HepG2 (cell line): ENCODE measurements at regions not wholly inside any gene's neighbourhood (a gene's known extent, or its start where the extent isn't known, plus 50 kb on each side); places are given as distances from the start of the nearest gene placed in this dataset.

Experiments used
- ATAC-seq: fragments of 200-7000 bp; cut with Tn5 transposase; 3 replicates; pipeline ENCODE4 v1.9.1; 2020; ENCODE audit warnings: mild to moderate bottlenecking, moderate library complexity
- BruUV-seq: library from RNA; stranded (reverse); fragments of 400-500 nt; replicated peaks from 2 replicates; lab custom pipeline; 2021; lab: Mats Ljungman, UMichigan
- CTCF ChIA-PET: fragments of 300-600 bp; formaldehyde crosslinking; extraction: SDS; loops from one replicate; lab custom pipeline; 2021; ENCODE audit warnings: low total read pairs, inconsistent platforms, low intra/inter-chr PET ratio; lab: Yijun Ruan, JAX
- POLR2A ChIA-PET: fragments of 350-600 bp; sonication (Branson Sonifier 250); formaldehyde crosslinking; loops from one replicate; lab custom pipeline; 2020; ENCODE audit warnings: antibody characterized with exemption, inconsistent platforms; lab: Yijun Ruan, JAX
- DNase-seq: peaks from one replicate; pipeline ENCODE4 v3.0.0-alpha.2; 2015; ENCODE audit warnings: low spot score
- FAIRE-seq: peaks from 3 replicates; lab custom pipeline; 2011; peaks lifted over from hg19 to GRCh38; lab: Jason Lieb, UNC
- H2AFZ ChIP-seq: one replicate; pipeline ENCODE4 v1.6.1; 2011; ENCODE audit warnings: low read length, inconsistent platforms
- H3K27ac ChIP-seq: fragments of 300-600 bp; 3 replicates; pipeline ENCODE4 v1.8.0; 2011; ENCODE audit warnings: mixed run types, mild to moderate bottlenecking, mixed read lengths, low read length, inconsistent platforms; ENCODE audit not compliant: insufficient read depth; ENCODE audit errors: extremely low read length
- H3K27me3 ChIP-seq, 2 experiments: fragments of 200-600 bp in 1 of 2; 2 replicates in 1 of 2; 3 replicates in 1 of 2; pipeline versions ENCODE4 v1.6.0 to v1.8.0; 2011; ENCODE audit warnings: low read length in 2 of 2, mild to moderate bottlenecking in 2 of 2, moderate library complexity in 2 of 2, inconsistent platforms in 1 of 2; ENCODE audit not compliant: insufficient read depth in 2 of 2, control insufficient read depth in 1 of 2
- H3K36me3 ChIP-seq, 2 experiments: fragments of 200-600 bp in 1 of 2; replicated peaks in 1 of 2; 2 replicates in 1 of 2; 3 replicates in 1 of 2; pipeline versions ENCODE4 v1.5.1 to v1.8.0; 2011; ENCODE audit warnings: low read length in 2 of 2, inconsistent platforms in 1 of 2; ENCODE audit not compliant: insufficient read depth in 2 of 2, control insufficient read depth in 1 of 2
- H3K4me1 ChIP-seq: 2 replicates; pipeline ENCODE4 v1.5.1; 2012; ENCODE audit warnings: low read length, inconsistent platforms; ENCODE audit not compliant: insufficient read depth
- H3K4me2 ChIP-seq: 2 replicates; pipeline ENCODE4 v1.6.0; 2011; ENCODE audit warnings: low read depth, low read length, inconsistent platforms
- H3K4me3 ChIP-seq, 3 experiments: fragments of 200-600 bp in 1 of 3; sonication (generic), shearing (Covaris generic) in 1 of 3; replicated peaks in 1 of 3; 2 replicates each; pipeline ENCODE4 v1.5.1; 2011 to 2016; ENCODE audit warnings: low read length in 3 of 3, inconsistent platforms in 2 of 3, low read depth in 2 of 3, mild to moderate bottlenecking in 2 of 3, control low read depth in 1 of 3, mixed read lengths in 1 of 3; ENCODE audit not compliant: insufficient read depth in 1 of 3
- H3K79me2 ChIP-seq: one replicate; pipeline ENCODE4 v1.6.1; 2011; ENCODE audit warnings: low read length, inconsistent platforms; ENCODE audit not compliant: insufficient read depth
- H3K9ac ChIP-seq: 2 replicates; pipeline ENCODE4 v1.6.0; 2011; ENCODE audit warnings: mild to moderate bottlenecking, low read depth, low read length, inconsistent platforms; ENCODE audit not compliant: insufficient read depth
- H3K9me3 ChIP-seq: 2 replicates; pipeline ENCODE4 v1.5.1; 2012; ENCODE audit warnings: mild to moderate bottlenecking, low read length
- H4K20me1 ChIP-seq: 2 replicates; pipeline ENCODE4 v1.6.0; 2011; ENCODE audit warnings: inconsistent platforms, mild to moderate bottlenecking, low read length, moderate library complexity; ENCODE audit not compliant: insufficient read depth
- MIXL1 ChIP-seq: IDR thresholded peaks from 2 replicates; pipeline ENCODE4 v1.6.1; 2016
- ZKSCAN1 ChIP-seq: fragments of 150-350 bp; IDR thresholded peaks from 2 replicates; pipeline ENCODE4 v1.6.1; 2014; ENCODE audit warnings: low read length
- ZNF225 ChIP-seq: sonication (generic); formaldehyde crosslinking; IDR thresholded peaks from 2 replicates; pipeline ENCODE4 v1.4.0; 2020; ENCODE audit warnings: mild to moderate bottlenecking, missing genetic modification reagents
- ZNF230 ChIP-seq: sonication (generic); formaldehyde crosslinking; IDR thresholded peaks from 2 replicates; pipeline ENCODE4 v1.4.0; 2020; ENCODE audit warnings: mild to moderate bottlenecking, missing genetic modification reagents
- ZNF335 ChIP-seq: sonication (generic); formaldehyde crosslinking; IDR thresholded peaks from 2 replicates; pipeline ENCODE4 v1.4.0; 2020; ENCODE audit warnings: missing genetic modification reagents
- ZNF841 ChIP-seq: sonication (generic); formaldehyde crosslinking; IDR thresholded peaks from 2 replicates; pipeline ENCODE4 v1.8.1; 2023; ENCODE audit warnings: missing genetic modification reagents, borderline replicate concordance
- in situ Hi-C: cut with HindIII; loops from 2 replicates; pipeline ENCODE4 v1.10.0; 2017; ENCODE audit warnings: low pct_unique_long_range_greater_than_20kb; ENCODE audit not compliant: extremely low pct_ligation_motif_present
- intact Hi-C: fragments of 100-400 bp; cut with micrococcal nuclease; formaldehyde crosslinking; loops from one replicate; pipeline ENCODE4 v1.10.0; 2022; ENCODE audit not compliant: unreplicated experiment

- H3K9ac ChIP-seq: no peak overlapping the region
- H3K79me2 ChIP-seq: no peaks in the 10 kb centered on the region
- ChIA-PET CTCF (no interaction called here), POLR2A (no interaction called here)
- in situ Hi-C loops: no loop called here
- TF ChIP-seq MIXL1 (no peak), ZNF225 (CRISPR knock-in tag) (no peak), ZNF230 (no peak), ZKSCAN1 (no peak), ZNF335 (CRISPR knock-in tag) (no peak)
- no peak for DNase-seq
- no peak overlapping the region for H3K4me3 ChIP-seq
- H2AFZ ChIP-seq: no peak overlapping the region
- H4K20me1 ChIP-seq: no peaks in the 10 kb centered on the region
- H3K27me3 ChIP-seq: no peaks in the 10 kb centered on the region; a peak in 1 of 5 replicates
- no peak for ATAC-seq
- no peak overlapping the region for H3K27ac ChIP-seq
- no peaks in the 10 kb centered on the region for H3K36me3 ChIP-seq
- H3K9me3 ChIP-seq: peaks cover 12% of the 10 kb centered on the region; the same call in 1 of the 2 replicates
- no peak overlapping the region for H3K4me2 ChIP-seq
- intact Hi-C loops: no loop called here
- FAIRE-seq: no peak
- BruUV-seq: no TSS peak
- no peaks in the 10 kb centered on the region for H3K4me1 ChIP-seq
Observed at GRCh38 chr16:80100846-80101451, 439.8 kb upstream of the DYNLRB2 start.

GRCh38 chr16:80100186-80100585 is 440.6 kb upstream of the DYNLRB2 start:
- DNase-seq: no peak
- H3K79me2 ChIP-seq: no peaks in the 10 kb centered on the region
- no peak for FAIRE-seq
- H4K20me1 ChIP-seq: no peaks in the 10 kb centered on the region
- in situ Hi-C loops: no loop called here
- intact Hi-C loops: no loop called here
- no peak overlapping the region for H3K9ac ChIP-seq
- ChIA-PET CTCF (no interaction called here), POLR2A (no interaction called here)
- no peak overlapping the region for H3K4me2 ChIP-seq
- H2AFZ ChIP-seq: no peak overlapping the region
- BruUV-seq: no TSS peak
- peaks cover 12% of the 10 kb centered on the region; the same call in 1 of the 2 replicates for H3K9me3 ChIP-seq
- H3K4me3 ChIP-seq: no peak overlapping the region
- H3K4me1 ChIP-seq: no peaks in the 10 kb centered on the region
- H3K27me3 ChIP-seq: no peaks in the 10 kb centered on the region; a peak in 1 of 5 replicates
- H3K27ac ChIP-seq: no peak overlapping the region
- ATAC-seq: no peak
- no peak for TF ChIP-seq ZNF841 (CRISPR knock-in tag)
- TF ChIP-seq, all 625 proteins: peak for 0
- no peaks in the 10 kb centered on the region for H3K36me3 ChIP-seq
